AG09309 (cell line): ENCODE measurements at regions not wholly inside any gene's neighbourhood (a gene's known extent, or its start where the extent isn't known, plus 50 kb on each side); places are given as distances from the start of the nearest gene placed in this dataset.

Experiments
- DNase-seq: peaks from one replicate; pipeline ENCODE4 v3.0.0-alpha.2; 2010; ENCODE audit warnings: low read depth
- H3K4me3 ChIP-seq: 2 replicates; pipeline ENCODE4 v1.5.1; 2011; ENCODE audit warnings: mild to moderate bottlenecking, low read depth, low read length, moderate library complexity; ENCODE audit not compliant: control insufficient read depth
- TF ChIP-seq, protein P1 (sequence below): IDR thresholded peaks from 2 replicates; pipeline ENCODE4 v1.5.1; 2011; ENCODE audit warnings: mild to moderate bottlenecking, low read depth, low read length, inconsistent platforms; ENCODE audit not compliant: insufficient read depth, control insufficient read depth; ENCODE audit errors: missing control alignments

DNA sequence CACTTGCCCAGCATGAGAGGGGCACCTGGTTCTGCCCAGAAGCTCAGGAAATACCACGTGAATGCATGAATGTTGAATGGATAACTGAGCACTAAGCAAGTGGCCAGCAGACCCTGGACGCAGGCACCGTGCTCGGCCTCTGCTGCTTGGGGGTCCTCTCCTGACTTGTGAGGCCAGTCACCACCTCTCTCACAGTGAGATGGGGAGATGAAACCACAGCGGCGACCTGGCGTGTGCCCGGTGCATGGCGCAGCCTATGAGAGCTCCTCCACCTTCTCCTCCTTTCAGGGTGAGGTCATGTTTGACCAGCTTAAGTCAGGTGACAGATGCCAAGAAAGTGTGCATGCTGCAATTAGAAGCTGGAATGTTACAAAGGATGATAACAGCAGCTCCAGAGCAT is 75.5 kb downstream of the HMX1 start:
- DNase-seq: no peak
- TF ChIP-seq, protein P1, sequence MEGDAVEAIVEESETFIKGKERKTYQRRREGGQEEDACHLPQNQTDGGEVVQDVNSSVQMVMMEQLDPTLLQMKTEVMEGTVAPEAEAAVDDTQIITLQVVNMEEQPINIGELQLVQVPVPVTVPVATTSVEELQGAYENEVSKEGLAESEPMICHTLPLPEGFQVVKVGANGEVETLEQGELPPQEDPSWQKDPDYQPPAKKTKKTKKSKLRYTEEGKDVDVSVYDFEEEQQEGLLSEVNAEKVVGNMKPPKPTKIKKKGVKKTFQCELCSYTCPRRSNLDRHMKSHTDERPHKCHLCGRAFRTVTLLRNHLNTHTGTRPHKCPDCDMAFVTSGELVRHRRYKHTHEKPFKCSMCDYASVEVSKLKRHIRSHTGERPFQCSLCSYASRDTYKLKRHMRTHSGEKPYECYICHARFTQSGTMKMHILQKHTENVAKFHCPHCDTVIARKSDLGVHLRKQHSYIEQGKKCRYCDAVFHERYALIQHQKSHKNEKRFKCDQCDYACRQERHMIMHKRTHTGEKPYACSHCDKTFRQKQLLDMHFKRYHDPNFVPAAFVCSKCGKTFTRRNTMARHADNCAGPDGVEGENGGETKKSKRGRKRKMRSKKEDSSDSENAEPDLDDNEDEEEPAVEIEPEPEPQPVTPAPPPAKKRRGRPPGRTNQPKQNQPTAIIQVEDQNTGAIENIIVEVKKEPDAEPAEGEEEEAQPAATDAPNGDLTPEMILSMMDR: no peak

DNA sequence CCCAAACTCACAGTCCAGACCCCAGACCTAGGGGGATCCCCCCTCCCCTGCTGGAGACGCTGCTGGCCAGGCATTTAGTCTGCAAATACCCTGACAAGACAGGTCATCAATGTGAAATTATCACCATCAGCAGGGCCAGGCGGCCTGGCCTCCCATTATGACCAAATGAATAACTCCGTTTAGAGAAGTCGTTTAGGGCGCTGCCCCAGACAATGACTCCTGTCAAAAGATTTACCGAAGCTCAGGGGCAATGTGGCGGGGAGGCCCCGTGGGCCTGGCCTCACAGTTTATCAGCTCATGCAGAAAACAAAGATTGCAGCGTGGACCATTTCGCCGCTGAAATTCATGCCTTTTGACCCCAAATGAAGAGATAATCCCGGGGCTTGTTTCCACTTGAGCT is 76.5 kb downstream of the HMX1 start:
- no peak for DNase-seq
- no peak overlapping the region for H3K4me3 ChIP-seq
- TF ChIP-seq, protein P1: no peak

More for the DNA sequence above, 75.5 kb downstream of the HMX1 start:
- H3K4me3 ChIP-seq: no peak overlapping the region

DNA sequence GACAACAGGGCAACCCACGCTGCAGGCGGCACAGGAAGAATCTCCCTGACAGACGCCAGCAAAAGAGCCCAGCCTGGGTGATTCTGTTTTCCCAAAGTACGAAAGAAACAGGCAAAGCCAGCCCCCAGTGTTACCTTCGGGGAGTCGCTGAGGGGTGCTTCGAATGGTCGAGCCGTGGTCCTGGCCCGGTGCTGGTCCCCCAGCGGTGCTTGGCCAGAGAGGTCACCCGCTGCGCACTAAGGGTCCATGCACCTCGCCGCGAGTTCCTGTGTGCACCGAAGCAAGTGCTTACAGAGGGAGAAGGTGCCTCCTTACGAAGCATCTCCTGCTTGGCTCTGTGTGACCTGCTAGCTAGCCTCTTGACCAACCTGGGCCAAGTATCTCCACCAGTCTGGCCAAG is 77.1 kb downstream of the HMX1 start:
- no peak overlapping the region for H3K4me3 ChIP-seq
- no peak for DNase-seq
- TF ChIP-seq, protein P1: no peak

GRCh38 chr4:8793571-8794160 is 78.0 kb downstream of the HMX1 start:
- no peak for DNase-seq
- TF ChIP-seq, protein P1: no peak

GRCh38 chr4:8792491-8792890 is 79.1 kb downstream of the HMX1 start:
- TF ChIP-seq, protein P1: no peak
- no peak overlapping the region for H3K4me3 ChIP-seq
- DNase-seq: no peak

More at GRCh38 chr4:8793571-8794160, 78.0 kb downstream of the HMX1 start:
- no peak overlapping the region for H3K4me3 ChIP-seq

DNA sequence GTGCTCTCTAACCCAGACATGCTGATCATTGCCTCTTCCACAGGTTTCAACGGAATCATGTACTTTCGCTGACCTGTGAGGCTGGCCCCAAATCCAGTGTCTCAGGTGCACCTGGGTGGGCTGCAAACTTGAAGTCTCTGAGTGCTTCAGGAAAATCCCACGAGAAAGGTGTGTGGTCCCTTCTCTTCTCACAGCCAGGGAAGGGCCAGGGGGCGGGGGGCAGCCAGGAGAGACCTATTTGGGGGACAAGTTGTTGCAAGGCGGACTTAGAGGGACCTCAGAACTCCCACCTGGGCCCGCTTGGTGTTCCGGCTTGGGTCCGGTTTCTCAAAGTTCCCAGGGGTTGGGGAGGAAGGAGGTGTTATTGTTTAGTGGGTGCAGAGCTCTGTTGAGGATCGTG is 80.0 kb downstream of the HMX1 start:
- TF ChIP-seq, protein P1: no peak
- DNase-seq: no peak
- H3K4me3 ChIP-seq: no peak overlapping the region
